NK-92 treated with Interleukin-12 subunit alpha and Interleukin-12 subunit beta, amount 100 ng/mL, for 24 hours (cell line): ENCODE measurements at regions not wholly inside any gene's neighbourhood (a gene's known extent, or its start where the extent isn't known, plus 50 kb on each side); places are given as distances from the start of the nearest gene placed in this dataset.
"Not testable (repeated sequence)": the region's sequence is repeated elsewhere in the genome, so short reads cannot be mapped to it uniquely, and the experiment has no call there.

ENCODE experiments used
- DNase-seq: peaks from one replicate; lab custom pipeline; 2025; lab: John Stamatoyannopoulos, UW

DNA sequence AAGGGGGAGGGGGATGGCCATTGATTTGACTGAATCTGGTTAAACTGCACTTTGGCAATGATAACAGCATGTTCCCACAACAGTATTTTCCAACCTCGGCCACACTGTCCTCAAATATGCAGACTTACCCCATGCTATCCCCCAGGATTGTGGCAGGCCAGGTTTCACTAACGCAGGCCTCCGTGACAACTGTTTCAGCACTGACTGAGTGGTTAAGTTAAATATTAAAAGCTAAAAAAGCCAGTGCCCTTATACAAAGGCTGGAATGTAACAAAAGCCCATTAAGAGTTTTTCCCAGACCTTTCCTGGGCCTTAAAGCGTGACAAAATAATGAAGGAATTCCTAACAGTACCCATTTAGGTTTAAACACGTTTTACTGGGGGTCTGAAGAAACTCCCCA lies 202.9 kb downstream of the USP25 start:
- DNase-seq = no peak

- DNase-seq = no peak
These were observed 205.7 kb downstream of the USP25 start for GRCh38 chr21:15935530-15935929.

- no peak for DNase-seq
These were observed 213.4 kb downstream of the USP25 start for GRCh38 chr21:15943009-15943666.

- no peak for DNase-seq
These were observed 217.9 kb downstream of the USP25 start for GRCh38 chr21:15947677-15948076.

DNA sequence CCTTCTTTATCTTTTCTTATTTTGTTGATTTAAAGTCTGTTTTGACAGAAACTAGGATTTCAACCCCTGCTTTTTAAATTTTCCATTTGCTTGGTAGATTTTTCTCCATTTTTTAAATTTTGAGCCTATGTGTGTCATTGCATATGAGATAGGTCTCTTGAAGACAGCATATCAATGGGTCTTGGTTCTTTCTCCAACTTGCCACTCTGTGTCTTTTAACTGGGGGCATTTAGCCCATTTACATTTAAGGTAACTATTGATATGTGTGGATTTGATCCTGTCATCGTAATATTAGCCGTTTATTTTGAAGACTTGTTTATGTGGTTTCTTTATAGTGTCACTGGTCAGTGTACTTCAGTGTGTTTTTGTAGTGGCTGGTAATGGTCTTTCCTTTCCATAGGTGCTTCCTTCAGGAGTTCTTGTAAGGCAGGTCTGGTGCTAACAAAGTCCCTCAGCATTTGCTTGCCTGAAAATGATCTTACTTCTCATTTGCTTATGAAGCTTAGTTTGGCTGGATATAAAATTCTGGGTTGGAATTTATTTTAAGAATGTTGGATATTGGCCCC lies 223.9 kb downstream of the USP25 start:
- no peak for DNase-seq

GRCh38 chr21:15964236-15964855 lies 234.6 kb downstream of the USP25 start:
- no peak for DNase-seq

DNA sequence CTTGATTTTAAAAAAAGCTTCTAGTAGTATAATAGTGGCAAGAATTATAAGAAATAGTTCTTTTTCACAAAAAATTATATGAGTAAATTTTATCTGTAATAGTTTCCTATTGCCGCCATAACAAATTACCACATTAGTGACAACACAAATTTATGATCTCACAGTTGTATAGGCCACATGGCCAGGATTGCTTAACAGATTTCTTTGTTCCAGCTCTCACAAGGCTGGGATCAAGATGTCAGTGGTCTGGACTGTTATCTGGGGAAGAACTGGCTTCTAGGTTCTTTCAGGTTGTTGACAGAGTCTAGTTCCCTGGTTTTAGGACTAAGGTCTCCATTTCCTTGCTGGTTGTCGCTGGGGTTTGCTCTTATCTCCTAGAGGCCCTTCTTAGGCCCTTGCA lies 236.4 kb downstream of the USP25 start:
- no peak for DNase-seq

GRCh38 chr21:15966651-15967050 lies 236.9 kb downstream of the USP25 start:
- DNase-seq = no peak

DNA sequence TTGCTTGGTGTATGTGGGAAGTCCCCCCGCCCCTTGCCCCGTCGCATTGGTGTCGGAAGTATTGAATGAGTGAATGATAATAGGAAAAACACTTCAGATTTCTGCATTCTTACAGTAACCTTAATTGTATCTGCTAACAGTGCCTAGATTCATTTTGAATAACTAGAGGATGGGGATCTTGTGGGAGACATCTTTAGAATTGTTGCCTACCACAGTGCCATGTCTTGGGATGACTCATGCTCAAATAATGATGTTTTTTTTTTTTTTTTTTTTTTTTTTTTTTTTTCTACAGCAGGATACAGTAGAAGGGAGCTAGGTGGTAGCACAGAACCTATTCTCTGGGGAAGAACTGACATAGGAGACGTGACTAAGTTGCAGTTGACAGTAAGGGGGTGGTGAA lies 237.9 kb downstream of the USP25 start:
- no peak for DNase-seq

DNA sequence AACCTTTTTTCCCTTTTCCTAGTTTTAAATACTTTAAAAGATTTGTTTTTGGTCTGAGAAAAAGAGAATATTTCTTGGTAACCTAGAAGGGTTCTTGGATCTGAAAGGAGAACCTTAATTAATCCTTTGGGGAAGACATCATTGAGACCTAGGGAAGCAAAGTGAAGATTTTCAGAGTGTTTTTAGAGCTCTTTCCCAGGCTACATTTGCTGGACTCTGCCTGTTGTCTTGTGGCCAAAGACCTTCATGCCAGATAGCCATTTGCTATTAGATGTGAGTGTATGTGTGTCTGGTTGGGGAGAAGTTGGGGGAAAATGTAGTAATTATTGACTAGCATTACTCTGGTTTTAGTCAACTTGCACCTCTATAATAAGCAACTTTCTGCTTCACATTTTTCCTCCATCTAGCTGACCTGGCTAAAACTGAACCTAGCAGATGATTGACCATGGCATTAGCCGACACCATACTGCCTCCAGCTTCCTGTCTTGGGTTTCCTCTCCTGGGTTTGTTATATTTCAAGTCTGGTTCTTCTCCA lies 239.1 kb downstream of the USP25 start:
- DNase-seq = no peak

GRCh38 chr21:15976807-15977206 lies 247.0 kb downstream of the USP25 start:
- DNase-seq = no peak

- no peak for DNase-seq
These were observed 248.5 kb downstream of the USP25 start for GRCh38 chr21:15978215-15978738.

DNA sequence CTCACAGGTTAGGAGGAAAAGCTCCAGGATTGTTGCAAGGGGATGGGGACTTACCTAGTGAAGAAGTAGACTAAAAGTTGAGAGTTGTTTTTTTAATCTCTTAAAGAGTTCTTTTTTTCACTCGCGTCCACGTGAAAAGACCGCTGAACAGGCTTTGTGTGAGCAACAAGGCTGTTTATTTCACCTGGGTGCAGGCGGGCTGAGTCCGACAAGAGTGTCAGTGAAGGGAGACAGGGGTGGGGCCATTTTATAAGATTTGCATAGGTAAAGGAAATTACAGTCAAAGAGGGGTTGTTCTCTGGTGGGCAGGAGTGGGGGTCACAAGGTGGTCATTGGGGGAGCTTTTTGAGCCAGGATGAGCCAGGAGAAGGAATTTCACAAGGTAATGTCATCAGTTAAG lies 249.7 kb downstream of the USP25 start:
- not testable (repeated sequence) for DNase-seq

GRCh38 chr21:15986277-15986676 lies 256.5 kb downstream of the USP25 start:
- no peak for DNase-seq

DNA sequence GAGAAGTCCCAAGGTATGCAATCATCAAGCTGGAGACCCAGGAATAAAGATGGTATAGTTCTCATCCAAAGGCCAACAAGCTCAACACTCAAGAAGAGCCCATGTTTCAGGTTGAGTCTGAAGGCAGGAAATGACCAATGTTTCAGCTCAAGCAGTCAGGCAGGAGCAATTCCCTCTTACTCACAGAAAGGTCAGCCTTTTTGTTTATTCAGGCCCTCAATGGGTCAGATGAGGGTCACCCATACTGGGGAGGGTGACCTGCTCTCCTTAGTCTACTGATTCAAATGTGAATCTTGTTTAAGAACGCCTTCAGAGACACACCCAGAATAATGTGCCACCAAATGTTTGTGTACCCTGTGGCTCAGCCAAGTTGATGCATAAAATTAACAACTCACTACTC lies 262.4 kb downstream of the USP25 start:
- no peak for DNase-seq

- no peak for DNase-seq
These were observed 264.2 kb downstream of the USP25 start for GRCh38 chr21:15993951-15994350.

DNA sequence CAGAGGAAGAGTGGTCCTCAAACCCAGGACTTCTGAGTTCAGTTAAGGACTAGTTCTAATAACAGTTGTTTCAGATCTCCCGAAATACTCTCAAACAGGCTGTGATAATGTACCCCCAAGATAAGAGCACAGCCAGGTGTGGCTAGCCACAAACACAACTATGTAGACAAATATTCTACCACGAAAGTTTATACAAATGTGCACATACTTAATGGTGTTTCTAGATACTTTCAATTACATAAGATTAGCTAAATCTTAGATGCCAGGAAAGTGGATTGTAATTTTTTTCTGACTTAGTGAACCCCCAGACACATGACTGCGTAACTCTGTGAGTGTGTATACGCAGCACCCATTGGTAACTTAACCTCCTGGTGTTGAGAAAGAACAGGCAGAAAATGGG lies 270.0 kb downstream of the USP25 start:
- DNase-seq = no peak

GRCh38 chr21:16002874-16003466 lies 273.2 kb downstream of the USP25 start:
- no peak for DNase-seq

GRCh38 chr21:16004086-16004485 lies 274.3 kb downstream of the USP25 start:
- DNase-seq = no peak

GRCh38 chr21:16004523-16004922 lies 274.7 kb downstream of the USP25 start:
- DNase-seq = no peak

GRCh38 chr21:16005996-16006395 lies 276.2 kb downstream of the USP25 start:
- no peak for DNase-seq

GRCh38 chr21:16007943-16008342 lies 278.2 kb downstream of the USP25 start:
- no peak for DNase-seq

GRCh38 chr21:16011719-16012118 lies 281.9 kb downstream of the USP25 start:
- no peak for DNase-seq
